GM21723 (cell line): ENCODE measurements at regions not wholly inside any gene's neighbourhood (a gene's known extent, or its start where the extent isn't known, plus 50 kb on each side); places are given as distances from the start of the nearest gene placed in this dataset.

Source experiments
- ATAC-seq: cut with Tn5 transposase; IDR thresholded peaks from one replicate; pipeline ENCODE4 v1.9.1; 2021; ENCODE audit warnings: mild to moderate bottlenecking, moderate library complexity; ENCODE audit not compliant: unreplicated experiment

DNA sequence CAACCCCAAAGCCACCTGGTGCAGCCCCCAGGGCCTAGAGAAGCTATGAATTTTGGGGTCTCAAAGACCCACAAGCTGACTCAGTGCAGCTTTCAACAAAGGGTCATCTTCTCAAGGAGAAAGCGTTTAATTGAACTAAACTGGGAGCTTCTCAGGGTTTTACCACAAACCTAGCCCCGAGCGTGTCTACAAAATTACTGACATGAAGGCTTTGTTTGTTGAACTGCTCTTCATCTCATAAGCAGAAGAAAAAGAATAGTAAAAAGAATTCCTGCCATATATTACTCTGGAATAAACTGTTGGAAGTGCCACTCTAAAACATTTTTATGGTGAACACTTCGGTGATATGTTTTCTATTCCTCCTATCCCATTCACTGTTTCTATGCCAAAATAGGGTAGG is 50.8 kb upstream of the INCENP start:
- no peak for ATAC-seq

GRCh38 chr11:62071408-62071807 is 52.4 kb upstream of the INCENP start:
- ATAC-seq = no peak

DNA sequence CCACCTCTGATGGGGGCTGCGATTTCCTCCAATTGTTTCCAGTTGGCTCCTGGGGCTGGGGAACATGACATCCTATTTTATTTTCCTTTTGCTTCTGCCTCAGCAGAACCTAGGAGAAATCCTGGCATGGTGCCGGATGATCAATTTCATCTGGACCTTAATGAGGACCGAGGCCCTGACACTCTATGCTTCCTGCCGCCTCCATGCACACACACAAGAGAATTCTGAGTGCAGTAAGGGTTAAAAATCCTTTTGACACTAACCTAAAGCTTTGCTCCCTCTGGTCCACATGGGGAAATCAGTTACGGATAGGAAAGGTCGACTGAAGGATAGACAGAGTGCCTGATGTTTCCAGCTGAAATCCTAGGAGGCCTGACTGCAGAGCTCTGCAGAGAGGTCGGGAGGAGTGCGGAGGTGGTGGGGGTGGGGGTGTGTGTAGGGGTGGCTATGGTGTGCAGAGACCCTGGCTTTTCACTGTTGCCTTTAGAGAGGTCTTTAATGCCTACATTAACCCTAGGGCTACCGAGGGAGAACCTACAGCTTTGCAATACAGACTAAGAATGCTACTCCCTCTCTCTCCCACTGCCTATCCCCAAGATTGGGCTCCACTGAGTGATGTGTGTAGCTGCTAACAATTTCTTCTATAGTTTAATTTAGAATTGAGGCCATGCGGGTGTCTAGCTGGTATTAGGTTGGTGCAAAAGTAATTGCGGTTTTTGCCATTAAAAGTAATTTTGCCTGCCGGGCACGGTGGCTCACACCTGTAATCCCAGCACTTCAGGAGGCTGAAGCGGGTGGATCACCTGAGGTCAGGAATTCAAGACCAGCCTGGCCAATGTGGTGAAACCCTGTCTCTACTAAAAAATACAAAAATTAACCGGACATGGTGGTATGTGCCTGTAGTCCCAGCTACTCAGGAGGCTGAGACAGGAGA is 53.6 kb upstream of the INCENP start:
- ATAC-seq = no peak

DNA sequence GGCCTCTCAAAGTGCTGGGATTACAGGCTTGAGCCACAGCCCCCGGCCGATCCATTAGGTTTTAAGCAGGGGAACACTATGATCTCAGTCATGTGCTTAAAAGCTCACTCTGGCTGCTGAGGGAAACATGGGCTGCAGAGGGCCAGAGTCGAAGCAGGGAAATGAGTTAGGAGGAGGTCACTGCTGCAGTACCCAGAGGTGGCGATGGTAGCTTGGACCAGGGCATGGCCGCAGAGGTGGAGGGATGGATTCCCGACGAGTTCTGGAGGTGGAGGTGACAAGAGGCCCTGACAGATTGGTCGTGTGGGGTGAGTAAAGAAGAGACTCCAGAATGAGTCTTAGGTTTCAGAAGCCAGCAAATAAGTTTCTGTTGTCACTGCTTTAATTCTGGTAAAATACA is 54.4 kb upstream of the INCENP start:
- ATAC-seq = no peak

GRCh38 chr11:62068730-62069129 is 55.1 kb upstream of the INCENP start:
- no peak for ATAC-seq

- no peak for ATAC-seq
Measured at GRCh38 chr11:62067741-62068140, 56.1 kb upstream of the INCENP start.

DNA sequence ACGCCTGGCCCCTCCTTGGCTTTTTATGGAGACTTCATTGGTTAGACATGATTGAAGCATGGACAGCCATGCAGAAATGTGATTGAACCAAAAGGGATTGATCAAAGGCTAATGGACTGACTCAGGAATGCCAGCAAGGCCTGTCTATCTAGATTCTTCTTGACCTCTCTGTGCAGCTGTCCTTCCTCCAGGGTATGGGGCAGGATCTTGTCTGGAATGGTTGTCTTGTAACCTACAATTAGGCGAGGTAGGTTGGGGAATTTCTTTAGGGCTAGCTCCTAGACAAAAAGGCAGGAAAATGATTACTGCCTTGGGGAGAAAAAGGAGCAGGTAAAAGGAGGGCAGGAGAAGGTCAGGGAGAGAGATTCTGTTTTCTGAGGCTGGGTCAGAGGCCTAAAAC is 59.6 kb upstream of the INCENP start:
- no peak for ATAC-seq

DNA sequence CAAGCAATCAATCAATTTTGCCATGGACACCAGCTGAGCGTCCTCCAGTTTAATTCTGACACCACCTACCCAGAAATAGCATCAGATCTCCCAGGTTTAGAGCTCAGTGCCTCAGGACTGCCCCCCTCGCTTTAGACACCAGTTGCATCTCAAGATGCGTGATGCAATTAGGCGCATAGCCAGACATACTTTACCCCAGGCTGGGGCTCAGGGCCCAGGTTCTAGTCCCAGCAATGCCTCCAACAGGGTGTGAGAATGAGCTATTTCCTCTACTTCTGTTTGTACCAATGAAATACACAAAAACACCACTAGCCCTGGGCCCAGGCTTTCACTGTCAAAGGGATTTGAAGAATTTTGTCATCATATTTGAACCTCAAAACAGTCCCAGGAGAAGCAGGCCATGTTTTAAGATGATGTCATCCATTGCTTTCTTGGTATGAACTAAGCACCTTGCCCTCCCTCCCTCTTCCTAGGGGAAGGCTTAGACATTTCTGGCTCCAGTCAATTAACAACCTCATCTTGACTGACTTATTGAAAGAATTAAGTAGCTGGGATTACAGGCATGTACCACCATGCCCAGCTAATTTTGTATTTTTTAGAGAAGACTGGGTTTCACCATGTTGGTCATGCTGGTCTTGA is 61.5 kb upstream of the INCENP start:
- no peak for ATAC-seq

GRCh38 chr11:62061356-62062222 is 62.2 kb upstream of the INCENP start:
- ATAC-seq = no peak

- no peak for ATAC-seq
Measured at GRCh38 chr11:62057069-62057468, 66.7 kb upstream of the INCENP start.

GRCh38 chr11:62055970-62056369 is 67.8 kb upstream of the INCENP start:
- ATAC-seq = no peak

GRCh38 chr11:62054484-62055121 is 69.2 kb upstream of the INCENP start:
- no peak for ATAC-seq

GRCh38 chr11:62054081-62054480 is 69.7 kb upstream of the INCENP start:
- no peak for ATAC-seq

DNA sequence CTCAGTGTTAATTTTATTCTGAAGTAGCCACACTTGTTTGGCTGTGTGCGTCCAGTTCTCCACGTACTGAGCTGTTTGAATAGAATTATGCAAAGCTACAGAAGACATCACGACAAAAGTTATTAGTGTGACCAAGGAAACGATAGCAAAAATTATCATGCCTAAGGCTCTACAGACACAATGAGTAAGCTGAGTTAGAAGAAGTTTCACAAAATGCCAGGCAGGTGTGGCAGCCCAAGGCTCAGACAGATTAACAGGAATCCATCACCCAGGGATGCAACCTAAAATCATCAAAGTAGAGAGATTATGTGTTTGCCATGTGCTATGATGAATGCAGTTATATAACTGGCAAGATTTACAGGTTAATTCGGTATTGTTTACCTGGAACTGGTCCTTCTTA is 73.1 kb upstream of the INCENP start:
- ATAC-seq = no peak

- no peak for ATAC-seq
Measured at GRCh38 chr11:62048100-62048499, 75.7 kb upstream of the INCENP start.

- ATAC-seq = no peak
Measured at GRCh38 chr11:62046568-62047100, 77.2 kb upstream of the INCENP start.

GRCh38 chr11:62044639-62045121 is 77.2 kb upstream of the FTH1 start:
- ATAC-seq = no peak

GRCh38 chr11:62035293-62035692 is 67.9 kb upstream of the FTH1 start:
- no peak for ATAC-seq

GRCh38 chr11:62034036-62034338 is 66.6 kb upstream of the FTH1 start:
- no peak for ATAC-seq

DNA sequence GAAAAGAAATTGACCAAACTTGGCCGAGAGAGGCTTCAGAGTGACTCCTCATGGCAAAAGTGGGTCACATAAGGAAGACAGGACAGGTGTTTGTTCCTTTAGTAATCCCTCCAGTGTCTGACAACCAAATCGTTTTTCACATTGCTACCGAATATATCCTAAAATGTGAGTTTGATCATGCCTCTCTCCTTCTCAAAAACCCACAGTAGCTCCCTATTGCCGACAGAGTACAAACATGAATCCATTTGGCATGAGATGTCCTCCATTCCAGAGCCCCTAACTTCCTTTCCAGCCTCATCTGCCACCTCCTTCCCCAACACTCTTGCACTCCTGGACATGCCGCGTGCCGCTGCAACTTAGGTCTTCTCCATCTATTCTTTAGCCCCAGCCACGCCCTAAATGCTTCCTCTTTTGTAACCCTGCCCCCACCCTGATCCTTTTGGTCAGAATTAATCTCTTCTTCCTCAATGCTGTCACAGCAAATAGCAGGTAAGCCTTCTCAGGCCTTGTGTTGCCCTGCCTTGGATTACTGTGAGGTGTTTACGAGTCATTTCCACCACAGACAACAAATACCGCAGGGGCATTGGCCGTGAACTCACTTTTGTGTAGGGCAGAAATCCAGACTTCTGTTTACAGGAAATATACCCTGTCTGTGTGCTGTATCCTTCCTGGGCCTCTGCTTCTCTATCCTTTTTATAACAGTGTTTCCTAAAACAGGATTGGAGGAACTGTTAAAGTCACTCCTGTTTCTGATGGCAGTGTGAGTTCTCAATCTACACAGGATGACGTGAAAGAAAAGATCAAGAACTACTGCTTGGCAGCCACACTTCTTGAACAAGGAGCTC is 66.0 kb upstream of the FTH1 start:
- ATAC-seq = no peak
